Right hindlimb (tissue), 1 donor: ENCODE measurements at regions not wholly inside any gene's neighbourhood (a gene's known extent, or its start where the extent isn't known, plus 50 kb on each side); places are given as distances from the start of the nearest gene placed in this dataset.

Experiments used
- DNase-seq: peaks from one replicate; pipeline ENCODE4 v3.0.0-alpha.2; 2018

GRCh38 chr4:160772668-160773067 is 1391.1 kb downstream of the FSTL5 start:
- no peak for DNase-seq

GRCh38 chr4:160795216-160795615 is 1368.6 kb downstream of the FSTL5 start:
- no peak for DNase-seq

- DNase-seq: no peak
Measured at GRCh38 chr4:160808174-160808573, 1355.6 kb downstream of the FSTL5 start.

GRCh38 chr4:160809576-160809975 is 1354.2 kb downstream of the FSTL5 start:
- DNase-seq: no peak

- DNase-seq: no peak
Measured at GRCh38 chr4:160810424-160810823, 1353.4 kb downstream of the FSTL5 start.

- no peak for DNase-seq
Measured at GRCh38 chr4:160810941-160811340, 1352.9 kb downstream of the FSTL5 start.

GRCh38 chr4:160811956-160812355 is 1351.8 kb downstream of the FSTL5 start:
- no peak for DNase-seq

- no peak for DNase-seq
Measured at GRCh38 chr4:160814726-160815125, 1349.1 kb downstream of the FSTL5 start.

GRCh38 chr4:160818571-160818970 is 1345.2 kb downstream of the FSTL5 start:
- no peak for DNase-seq

- DNase-seq: no peak
Measured at GRCh38 chr4:160819791-160820190, 1344.0 kb downstream of the FSTL5 start.

- no peak for DNase-seq
Measured at GRCh38 chr4:160824481-160824880, 1339.3 kb downstream of the FSTL5 start.

GRCh38 chr4:160825644-160826338 is 1338.0 kb downstream of the FSTL5 start:
- no peak for DNase-seq

- no peak for DNase-seq
Measured at GRCh38 chr4:160826339-160826679, 1337.5 kb downstream of the FSTL5 start.

GRCh38 chr4:160831165-160831922 is 1332.5 kb downstream of the FSTL5 start:
- no peak for DNase-seq

- no peak for DNase-seq
Measured at GRCh38 chr4:160835789-160836188, 1328.0 kb downstream of the FSTL5 start.

GRCh38 chr4:160836431-160836830 is 1327.4 kb downstream of the FSTL5 start:
- DNase-seq: no peak

GRCh38 chr4:160846121-160846520 is 1317.7 kb downstream of the FSTL5 start:
- no peak for DNase-seq

- DNase-seq: no peak
Measured at GRCh38 chr4:160847228-160847627, 1316.6 kb downstream of the FSTL5 start.

- DNase-seq: no peak
Measured at GRCh38 chr4:160848489-160848888, 1315.3 kb downstream of the FSTL5 start.

- no peak for DNase-seq
Measured at GRCh38 chr4:160848901-160849760, 1314.7 kb downstream of the FSTL5 start.

- no peak for DNase-seq
Measured at GRCh38 chr4:160864253-160864652, 1299.5 kb downstream of the FSTL5 start.

- DNase-seq: no peak
Measured at GRCh38 chr4:160869899-160870298, 1293.9 kb downstream of the FSTL5 start.

- no peak for DNase-seq
Measured at GRCh38 chr4:160872491-160872890, 1291.3 kb downstream of the FSTL5 start.
